ENCODE measurements at regions not wholly inside any gene's neighbourhood (a gene's known extent, or its start where the extent isn't known, plus 50 kb on each side); places are given as distances from the start of the nearest gene placed in this dataset.

GRCh38 chr2:180352620-180353019 lies 345.5 kb upstream of the CWC22 start:
- H3K4me3 Mint-ChIP-seq (ENCODE audit: low read depth): no peak overlapping the region
- no peaks in the 10 kb centered on the region for H3K27me3 Mint-ChIP-seq
- DNase-seq (ENCODE audit: low spot score, unreplicated experiment): no peak
- H3K36me3 Mint-ChIP-seq (ENCODE audit: insufficient read depth): no peaks in the 10 kb centered on the region
- peaks cover 20% of the 10 kb centered on the region for H3K9me3 Mint-ChIP-seq (ENCODE audit: low read depth)
- H3K4me1 Mint-ChIP-seq (ENCODE audit: low read depth): peaks cover 20% of the 10 kb centered on the region
- H3K27ac Mint-ChIP-seq: no peak overlapping the region
- TF ChIP-seq CTCF (IDR thresholded peaks at IDR 0.05; ENCODE audit: unreplicated experiment): no peak

- no peak overlapping the region for H3K27ac Mint-ChIP-seq
- H3K27me3 Mint-ChIP-seq: no peaks in the 10 kb centered on the region
- peaks cover 15% of the 10 kb centered on the region for H3K4me1 Mint-ChIP-seq (ENCODE audit: low read depth)
- H3K9me3 Mint-ChIP-seq (ENCODE audit: low read depth): peaks cover 16% of the 10 kb centered on the region
- no peaks in the 10 kb centered on the region for H3K36me3 Mint-ChIP-seq (ENCODE audit: insufficient read depth)
- no peak for TF ChIP-seq CTCF (IDR thresholded peaks at IDR 0.05; ENCODE audit: unreplicated experiment)
- no peak for DNase-seq (ENCODE audit: low spot score, unreplicated experiment)
- H3K4me3 Mint-ChIP-seq (ENCODE audit: low read depth): no peak overlapping the region
Measured at GRCh38 chr2:180349809-180350208, 342.7 kb upstream of the CWC22 start.

GRCh38 chr2:180343528-180344345 lies 336.6 kb upstream of the CWC22 start:
- TF ChIP-seq CTCF (IDR thresholded peaks at IDR 0.05; ENCODE audit: unreplicated experiment): no peak
- H3K36me3 Mint-ChIP-seq (ENCODE audit: insufficient read depth): no peaks in the 10 kb centered on the region
- no peak overlapping the region for H3K4me3 Mint-ChIP-seq (ENCODE audit: low read depth)
- H3K27ac Mint-ChIP-seq: no peak overlapping the region
- H3K4me1 Mint-ChIP-seq (ENCODE audit: low read depth): peaks cover 9% of the 10 kb centered on the region
- no peak for DNase-seq (ENCODE audit: low spot score, unreplicated experiment)
- H3K9me3 Mint-ChIP-seq (ENCODE audit: low read depth): peaks cover 27% of the 10 kb centered on the region
- no peaks in the 10 kb centered on the region for H3K27me3 Mint-ChIP-seq

- Mint-ChIP-seq H3K4me1 (ENCODE audit: low read depth) (peaks cover 1% of the 10 kb centered on the region), H3K9me3 (ENCODE audit: low read depth) (peaks cover 49% of the 10 kb centered on the region), H3K27me3 (no peaks in the 10 kb centered on the region), H3K36me3 (ENCODE audit: insufficient read depth) (peaks cover 10% of the 10 kb centered on the region), H3K4me3 (ENCODE audit: low read depth) (no peak overlapping the region), H3K27ac (no peak overlapping the region)
- no peak for TF ChIP-seq CTCF (IDR thresholded peaks at IDR 0.05; ENCODE audit: unreplicated experiment)
- DNase-seq (ENCODE audit: low spot score, unreplicated experiment): no peak
Measured at GRCh38 chr2:180337136-180337535, 330.0 kb upstream of the CWC22 start.

- peaks cover 51% of the 10 kb centered on the region for H3K9me3 Mint-ChIP-seq (ENCODE audit: low read depth)
- H3K36me3 Mint-ChIP-seq (ENCODE audit: insufficient read depth): peaks cover 10% of the 10 kb centered on the region
- no peak overlapping the region for H3K27ac Mint-ChIP-seq
- H3K27me3 Mint-ChIP-seq: no peaks in the 10 kb centered on the region
- H3K4me3 Mint-ChIP-seq (ENCODE audit: low read depth): no peak overlapping the region
- DNase-seq (ENCODE audit: low spot score, unreplicated experiment): no peak
- no peaks in the 10 kb centered on the region for H3K4me1 Mint-ChIP-seq (ENCODE audit: low read depth)
- TF ChIP-seq CTCF (IDR thresholded peaks at IDR 0.05; ENCODE audit: unreplicated experiment): no peak
Measured at GRCh38 chr2:180336550-180336949, 329.5 kb upstream of the CWC22 start.

Data from progenitor cell of endocrine pancreas (in vitro differentiated cells).